H1 (cell line): ENCODE measurements at regions not wholly inside any gene's neighbourhood (a gene's known extent, or its start where the extent isn't known, plus 50 kb on each side); places are given as distances from the start of the nearest gene placed in this dataset.

Experiments
- CTCF ChIA-PET: fragments of 300-600 bp; sonication (Branson Sonifier 250); formaldehyde crosslinking; loops from one replicate; lab custom pipeline; 2021; ENCODE audit not compliant: partially characterized antibody; lab: Charles Lee
- POLR2A ChIA-PET: fragments of 300-600 bp; sonication (Branson Sonifier 250); formaldehyde crosslinking; loops from one replicate; lab custom pipeline; 2021; ENCODE audit warnings: inconsistent platforms; ENCODE audit not compliant: partially characterized antibody; lab: Charles Lee
- DNase-seq, 2 experiments: peaks; one replicate each; pipeline versions ENCODE4 v3.0.0 to v3.0.0-alpha.2; 2010 to 2022; ENCODE audit warnings: low spot score in 2 of 2, low read depth in 1 of 2, mixed read lengths in 1 of 2
- FAIRE-seq: peaks from 2 replicates; lab custom pipeline; 2011; peaks lifted over from hg19 to GRCh38; lab: Jason Lieb, UNC
- H2AFZ ChIP-seq: 2 replicates; pipeline ENCODE4 v1.8.1; 2012; ENCODE audit warnings: low read length, inconsistent platforms
- H2AK5ac ChIP-seq: 2 replicates; pipeline ENCODE4 v1.6.1; 2013; ENCODE audit warnings: low read depth, low read length
- H2BK120ac ChIP-seq: replicated peaks from 2 replicates; pipeline ENCODE3; 2013; ENCODE audit warnings: low read depth, low read length, inconsistent platforms
- H2BK12ac ChIP-seq: 2 replicates; pipeline ENCODE4 v1.6.1; 2013; ENCODE audit warnings: low read depth, low read length
- H2BK15ac ChIP-seq: 2 replicates; pipeline ENCODE4 v1.6.1; 2013; ENCODE audit warnings: low read length
- H2BK20ac ChIP-seq: 2 replicates; pipeline ENCODE4 v1.6.1; 2013; ENCODE audit warnings: low read length
- H2BK5ac ChIP-seq: 2 replicates; pipeline ENCODE4 v1.6.1; 2013; ENCODE audit warnings: low read depth, low read length
- H3K14ac ChIP-seq: 2 replicates; pipeline ENCODE4 v1.6.1; 2013; ENCODE audit warnings: inconsistent platforms; ENCODE audit not compliant: insufficient read length
- H3K18ac ChIP-seq: 2 replicates; pipeline ENCODE4 v1.6.1; 2013; ENCODE audit warnings: low read length; ENCODE audit errors: extremely low read depth
- H3K23ac ChIP-seq: 2 replicates; pipeline ENCODE4 v1.6.1; 2013; ENCODE audit warnings: inconsistent platforms; ENCODE audit not compliant: insufficient read length
- H3K23me2 ChIP-seq: 2 replicates; pipeline ENCODE4 v1.6.1; 2013; ENCODE audit warnings: low read depth, low read length
- H3K27ac ChIP-seq: 2 replicates; pipeline ENCODE4 v1.6.1; 2011; ENCODE audit warnings: low read depth, low read length, inconsistent platforms
- H3K27me3 ChIP-seq, 4 experiments: replicated peaks in 1 of 4; 1 replicate in 1 of 4; 2 replicates in 3 of 4; pipeline versions ENCODE4 v1.6.1 to v1.8.1; 2011 to 2013; ENCODE audit warnings: low read length in 3 of 4, mild to moderate bottlenecking in 3 of 4, inconsistent platforms in 2 of 4, mixed read lengths in 2 of 4, moderate library complexity in 1 of 4; ENCODE audit not compliant: control insufficient read depth in 3 of 4, insufficient read depth in 3 of 4; ENCODE audit errors: extremely low read depth in 1 of 4
- H3K36me3 ChIP-seq, 4 experiments: 2 replicates each; pipeline versions ENCODE4 v1.6.1 to v1.8.1; 2011 to 2013; ENCODE audit warnings: mild to moderate bottlenecking in 4 of 4, low read length in 3 of 4, moderate library complexity in 2 of 4, control low read depth in 1 of 4, inconsistent platforms in 1 of 4; ENCODE audit not compliant: insufficient read depth in 4 of 4, control insufficient read depth in 2 of 4
- H3K4ac ChIP-seq: replicated peaks from 2 replicates; pipeline ENCODE3; 2013; ENCODE audit warnings: low read length, low read depth, mixed read lengths, inconsistent platforms; ENCODE audit not compliant: insufficient read length
- H3K4me1 ChIP-seq, 4 experiments: replicated peaks in 1 of 4; 1 replicate in 1 of 4; 2 replicates in 3 of 4; pipeline versions ENCODE4 v1.6.1 to v1.8.1; 2011 to 2013; ENCODE audit warnings: low read length in 3 of 4, inconsistent platforms in 2 of 4, mixed read lengths in 1 of 4; ENCODE audit not compliant: insufficient read depth in 4 of 4, control insufficient read depth in 3 of 4
- H3K4me2 ChIP-seq, 2 experiments: 2 replicates each; pipeline versions ENCODE4 v1.6.1 to v1.8.1; 2011 to 2013; ENCODE audit warnings: low read depth in 2 of 2, low read length in 2 of 2, control low read depth in 1 of 2, inconsistent platforms in 1 of 2, mild to moderate bottlenecking in 1 of 2; ENCODE audit not compliant: insufficient read depth in 1 of 2
- H3K4me3 ChIP-seq, 4 experiments: fragments of 200-600, 300-600 bp in 1 of 4; sonication (generic), shearing (Covaris generic), sonication (Bioruptor Twin) in 1 of 4; 2 replicates each; pipeline versions ENCODE4 v1.5.1 to v1.8.1; 2011 to 2016; ENCODE audit warnings: low read length in 4 of 4, low read depth in 3 of 4, control low read depth in 2 of 4, inconsistent platforms in 2 of 4, mild to moderate bottlenecking in 2 of 4, mixed read lengths in 1 of 4, moderate library complexity in 1 of 4; ENCODE audit not compliant: insufficient read depth in 2 of 4; ENCODE audit errors: extremely low read depth in 1 of 4
- H3K56ac ChIP-seq: replicated peaks from 2 replicates; pipeline ENCODE3; 2013; ENCODE audit warnings: low read depth, mild to moderate bottlenecking, mixed read lengths, low read length, inconsistent platforms; ENCODE audit not compliant: insufficient read length
- H3K79me1 ChIP-seq: 2 replicates; pipeline ENCODE4 v1.6.1; 2013; ENCODE audit warnings: low read depth, low read length, control low read depth
- H3K79me2 ChIP-seq, 2 experiments: 2 replicates each; pipeline versions ENCODE4 v1.6.1 to v1.8.1; 2012 to 2013; ENCODE audit warnings: low read length in 2 of 2, mild to moderate bottlenecking in 2 of 2, inconsistent platforms in 1 of 2; ENCODE audit not compliant: insufficient read depth in 2 of 2, control insufficient read depth in 1 of 2
- H3K9ac ChIP-seq, 4 experiments: replicated peaks in 1 of 4; 1 replicate in 1 of 4; 2 replicates in 3 of 4; pipeline versions ENCODE4 v1.6.1 to v1.8.1; 2011 to 2013; ENCODE audit warnings: low read depth in 3 of 4, low read length in 3 of 4, control low read depth in 2 of 4, mild to moderate bottlenecking in 2 of 4, moderate library complexity in 2 of 4, inconsistent platforms in 1 of 4; ENCODE audit errors: extremely low read depth in 1 of 4
- H3K9me3 ChIP-seq, 2 experiments: 2 replicates each; pipeline versions ENCODE4 v1.6.1 to v1.8.1; 2012 to 2013; ENCODE audit warnings: mild to moderate bottlenecking in 2 of 2, moderate library complexity in 2 of 2, control low read depth in 1 of 2, inconsistent platforms in 1 of 2, low read depth in 1 of 2, low read length in 1 of 2, mixed read lengths in 1 of 2; ENCODE audit not compliant: insufficient read depth in 2 of 2
- H4K20me1 ChIP-seq, 2 experiments: replicated peaks in 1 of 2; 2 replicates each; pipeline versions ENCODE3 to v1.8.1; 2011 to 2013; ENCODE audit warnings: inconsistent platforms in 2 of 2, low read length in 2 of 2, mild to moderate bottlenecking in 1 of 2; ENCODE audit not compliant: insufficient read depth in 2 of 2, control insufficient read depth in 1 of 2
- H4K5ac ChIP-seq: 2 replicates; pipeline ENCODE4 v1.6.1; 2013; ENCODE audit warnings: low read length, low read depth, mixed read lengths, inconsistent platforms; ENCODE audit not compliant: insufficient read length
- H4K8ac ChIP-seq: 2 replicates; pipeline ENCODE4 v1.8.0; 2013; ENCODE audit warnings: mild to moderate bottlenecking, moderate library complexity, low read length, inconsistent platforms; ENCODE audit not compliant: insufficient read depth; ENCODE audit errors: extremely low read depth
- H4K91ac ChIP-seq: replicated peaks from 2 replicates; pipeline ENCODE3; 2013; ENCODE audit warnings: low read length, mixed read lengths, inconsistent platforms; ENCODE audit not compliant: insufficient read length
- HDAC2 ChIP-seq, 2 experiments: fragments of 300-600 bp in 1 of 2; sonication (generic) in 1 of 2; IDR thresholded peaks; 2 replicates each; pipeline ENCODE4 v1.6.1; 2011 to 2012; ENCODE audit warnings: low read depth in 2 of 2, low read length in 2 of 2, mild to moderate bottlenecking in 2 of 2, moderate library complexity in 2 of 2, borderline replicate concordance in 1 of 2, inconsistent platforms in 1 of 2
- NANOG ChIP-seq: IDR thresholded peaks from 2 replicates; pipeline ENCODE4 v1.6.1; 2011; ENCODE audit warnings: low read length, low read depth, mild to moderate bottlenecking, inconsistent platforms; ENCODE audit not compliant: insufficient read depth, poor library complexity, severe bottlenecking
- NRF1 ChIP-seq: IDR thresholded peaks from 2 replicates; pipeline ENCODE4 v1.6.1; 2011; ENCODE audit warnings: mild to moderate bottlenecking, low read depth, low read length, improper control_type of control experiment

- no peaks in the 10 kb centered on the region for H3K79me1 ChIP-seq
- no peak overlapping the region for H3K23ac ChIP-seq
- no peaks in the 10 kb centered on the region for H3K9me3 ChIP-seq
- no peak overlapping the region for H3K14ac ChIP-seq
- no peak for FAIRE-seq
- POLR2A ChIA-PET, result no interaction called here
- no peak overlapping the region for H2BK120ac ChIP-seq
- no peak overlapping the region for H3K27ac ChIP-seq
- no peak overlapping the region for H3K4ac ChIP-seq
- TF ChIP-seq NANOG (no peak), HDAC2 (IDR thresholded peaks at IDR 0.05; ENCODE audit: borderline replicate concordance in 1 of 2, low read depth in 2 of 2, low read length in 2 of 2) (no peak), NRF1 (no peak)
- H4K91ac ChIP-seq, result no peak overlapping the region
- H2BK20ac ChIP-seq, result no peak overlapping the region
- no peak overlapping the region for H3K9ac ChIP-seq
- H2AK5ac ChIP-seq, result no peak overlapping the region
- no peaks in the 10 kb centered on the region for H4K20me1 ChIP-seq
- no peaks in the 10 kb centered on the region for H3K36me3 ChIP-seq
- H3K27me3 ChIP-seq, result no peaks in the 10 kb centered on the region
- no peak overlapping the region for H3K4me3 ChIP-seq
- H2BK5ac ChIP-seq, result no peak overlapping the region
- no peak overlapping the region for H2AFZ ChIP-seq
- CTCF ChIA-PET, result interaction anchor here (0.6 to 1.1 kb wide), 2 partner anchors 8 to 109 kb away, joined by 3 to 4 read pairs; no protein-coding TSS in a partner anchor
- no peak overlapping the region for H3K4me2 ChIP-seq
- no peak for DNase-seq
- no peaks in the 10 kb centered on the region for H3K79me2 ChIP-seq
- H2BK12ac ChIP-seq, result no peak overlapping the region
- no peak overlapping the region for H3K18ac ChIP-seq
- H3K56ac ChIP-seq, result no peak overlapping the region
- H4K5ac ChIP-seq, result no peak overlapping the region
- no peak overlapping the region for H4K8ac ChIP-seq
- H2BK15ac ChIP-seq, result no peak overlapping the region
- H3K4me1 ChIP-seq, result peaks cover 0 to 3% (median 0%) of the 10 kb centered on the region in 4 experiments; a peak in 1 of 7 replicates
- H3K23me2 ChIP-seq, result no peaks in the 10 kb centered on the region; the same call in 1 of the 2 replicates
These were observed 80.7 kb upstream of the ADRA1B start for GRCh38 chr5:159835548-159835947.
